H1 (cell line): ENCODE measurements at regions not wholly inside any gene's neighbourhood (a gene's known extent, or its start where the extent isn't known, plus 50 kb on each side); places are given as distances from the start of the nearest gene placed in this dataset.

Source experiments
- ASH2L ChIP-seq: fragments of 200-600, 300-600 bp; sonication (generic); IDR thresholded peaks from one replicate; pipeline ENCODE4 v1.7.1; 2017; ENCODE audit warnings: low read length
- BACH1 ChIP-seq: IDR thresholded peaks from 2 replicates; pipeline ENCODE4 v1.6.1; 2012; ENCODE audit warnings: low read length, improper control_type of control experiment
- CHD7 ChIP-seq: fragments of 300-600 bp; sonication (generic); IDR thresholded peaks from 2 replicates; pipeline ENCODE4 v1.7.1; 2012; ENCODE audit warnings: low read length, moderate library complexity, mild to moderate bottlenecking, inconsistent platforms; ENCODE audit not compliant: insufficient replicate concordance
- CREB1 ChIP-seq: IDR thresholded peaks from 2 replicates; pipeline ENCODE4 v1.6.1; 2012; ENCODE audit warnings: inconsistent platforms
- FOSL1 ChIP-seq: IDR thresholded peaks from 2 replicates; pipeline ENCODE4 v1.6.1; 2011; ENCODE audit warnings: mild to moderate bottlenecking, low read depth, low read length, moderate library complexity; ENCODE audit not compliant: insufficient read depth
- RAD21 ChIP-seq, 2 experiments: IDR thresholded peaks in 1 of 2; conservative IDR thresholded peaks in 1 of 2; 2 replicates each; pipeline ENCODE4 v1.6.1; 2011; ENCODE audit warnings: low read depth in 2 of 2, low read length in 2 of 2, improper control_type of control experiment in 1 of 2, inconsistent platforms in 1 of 2, mild to moderate bottlenecking in 1 of 2, moderate library complexity in 1 of 2

- no peak for TF ChIP-seq CHD7
- TF ChIP-seq BACH1, result no peak
- no peak for TF ChIP-seq RAD21 (IDR thresholded peaks at IDR 0.05 in 1 of 2, conservative IDR thresholded peaks at IDR 0.05 in 1 of 2; ENCODE audit: low read depth in 2 of 2, low read length in 2 of 2)
- TF ChIP-seq FOSL1, result no peak
- no peak for TF ChIP-seq ASH2L
- TF ChIP-seq CREB1, result no peak
Measured at GRCh38 chr12:88842314-88842713, 262.0 kb upstream of the KITLG start (continued).
